ENCODE measurements at regions not wholly inside any gene's neighbourhood (a gene's known extent, or its start where the extent isn't known, plus 50 kb on each side); places are given as distances from the start of the nearest gene placed in this dataset.

- TF ChIP-seq POLR2A (IDR thresholded peaks at IDR 0.05), result no peak
- no peak for TF ChIP-seq CTCF (IDR thresholded peaks at IDR 0.05)
- Histone ChIP-seq H3K36me3 (no peaks in the 10 kb centered on the region), H3K4me1 (no peaks in the 10 kb centered on the region), H3K27me3 (no peaks in the 10 kb centered on the region), H3K4me3 (no peak overlapping the region), H3K27ac (no peak overlapping the region), H3K9me3 (no peaks in the 10 kb centered on the region)
- WGBS, 2 donors, result 65 to 71% methylated on average over 1 of the region's 1 CpG
- no peak for DNase-seq
- intact Hi-C loops (cut with DNase I), result no loop called here
These were observed 326.2 kb upstream of the SEMA6A start for GRCh38 chr5:116900793-116901192.

DNA sequence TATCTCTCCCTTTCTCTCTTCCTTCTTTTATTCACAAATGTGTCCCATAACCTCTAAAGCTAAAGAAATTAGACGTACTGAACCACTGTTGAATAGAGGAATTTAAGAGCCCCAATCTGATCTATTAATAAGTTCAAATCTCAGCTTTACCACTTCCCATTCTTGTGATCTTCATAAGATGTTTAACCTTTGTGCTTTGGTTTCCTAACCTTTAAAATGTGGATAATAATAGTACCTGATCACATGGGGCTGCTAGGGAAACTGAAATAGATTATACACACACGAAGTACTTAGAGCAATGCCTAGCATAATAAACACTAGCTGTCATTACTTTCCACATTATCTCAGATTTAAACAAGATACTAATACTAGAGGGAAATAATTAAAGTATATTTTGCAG is 324.3 kb upstream of the SEMA6A start:
- no peaks in the 10 kb centered on the region for H3K27me3 ChIP-seq
- intact Hi-C loops (cut with DNase I), result no loop called here
- H3K4me3 ChIP-seq, result no peak overlapping the region
- no peaks in the 10 kb centered on the region for H3K9me3 ChIP-seq
- H3K27ac ChIP-seq, result no peak overlapping the region
- no peak for DNase-seq
- no peaks in the 10 kb centered on the region for H3K36me3 ChIP-seq
- WGBS, 2 donors, result 58 to 63% methylated on average over 2 of the region's 2 CpGs
- no peaks in the 10 kb centered on the region for H3K4me1 ChIP-seq
- TF ChIP-seq POLR2A (IDR thresholded peaks at IDR 0.05) (no peak), CTCF (IDR thresholded peaks at IDR 0.05) (no peak)

DNA sequence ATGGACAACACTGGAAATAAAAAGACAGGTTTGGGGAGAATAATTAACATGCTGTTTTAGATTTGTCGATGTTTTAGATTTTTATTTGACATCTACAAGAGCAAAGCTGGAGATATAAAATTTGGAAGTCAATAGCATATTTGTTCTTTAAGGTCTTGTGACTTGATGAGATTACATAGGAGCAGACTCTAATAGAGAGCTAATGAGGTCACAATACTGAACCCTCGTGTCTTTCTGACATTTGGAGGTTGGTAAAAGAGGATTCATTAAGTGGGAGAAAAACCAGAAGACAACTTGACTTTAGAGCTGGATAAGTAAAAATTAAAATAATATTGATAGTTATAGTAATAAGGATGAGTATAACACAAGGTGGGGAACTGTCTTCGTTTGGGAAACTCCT is 322.7 kb upstream of the SEMA6A start:
- 78 to 83% methylated on average over 3 of the region's 3 CpGs for WGBS, 2 donors
- TF ChIP-seq CTCF (IDR thresholded peaks at IDR 0.05) (no peak), POLR2A (IDR thresholded peaks at IDR 0.05) (no peak)
- Histone ChIP-seq H3K36me3 (no peaks in the 10 kb centered on the region), H3K27me3 (no peaks in the 10 kb centered on the region), H3K4me1 (no peaks in the 10 kb centered on the region), H3K4me3 (no peak overlapping the region), H3K9me3 (no peaks in the 10 kb centered on the region), H3K27ac (no peak overlapping the region)
- intact Hi-C loops (cut with DNase I), result no loop called here
- DNase-seq, result no peak

GRCh38 chr5:116896001-116896400 is 321.4 kb upstream of the SEMA6A start:
- H3K27me3 ChIP-seq, result no peaks in the 10 kb centered on the region
- no peaks in the 10 kb centered on the region for H3K36me3 ChIP-seq
- no peak for DNase-seq
- H3K4me1 ChIP-seq, result no peaks in the 10 kb centered on the region
- H3K27ac ChIP-seq, result no peak overlapping the region
- TF ChIP-seq CTCF (IDR thresholded peaks at IDR 0.05), result no peak
- no peak for TF ChIP-seq POLR2A (IDR thresholded peaks at IDR 0.05)
- no peaks in the 10 kb centered on the region for H3K9me3 ChIP-seq
- intact Hi-C loops (cut with DNase I), result no loop called here
- no peak overlapping the region for H3K4me3 ChIP-seq

- H3K4me1 ChIP-seq, result no peaks in the 10 kb centered on the region
- no peaks in the 10 kb centered on the region for H3K27me3 ChIP-seq
- H3K36me3 ChIP-seq, result no peaks in the 10 kb centered on the region
- H3K27ac ChIP-seq, result no peak overlapping the region
- DNase-seq, result no peak
- no peak overlapping the region for H3K4me3 ChIP-seq
- intact Hi-C loops (cut with DNase I), result no loop called here
- no peaks in the 10 kb centered on the region for H3K9me3 ChIP-seq
- TF ChIP-seq POLR2A (IDR thresholded peaks at IDR 0.05), result no peak
- TF ChIP-seq CTCF (IDR thresholded peaks at IDR 0.05), result no peak
These were observed 318.4 kb upstream of the SEMA6A start for GRCh38 chr5:116892993-116893392.
